HG02885 (cell line): ENCODE measurements at regions not wholly inside any gene's neighbourhood (a gene's known extent, or its start where the extent isn't known, plus 50 kb on each side); places are given as distances from the start of the nearest gene placed in this dataset.
"Not testable (repeated sequence)": the region's sequence is repeated elsewhere in the genome, so short reads cannot be mapped to it uniquely, and the experiment has no call there.

ENCODE experiments used
- ATAC-seq: cut with Tn5 transposase; IDR thresholded peaks from one replicate; pipeline ENCODE4 v1.9.1; 2021; ENCODE audit warnings: mild to moderate bottlenecking; ENCODE audit not compliant: unreplicated experiment, poor library complexity

- not testable (repeated sequence) for ATAC-seq
Measured at GRCh38 chr4:170166193-170166592, 76.4 kb upstream of the AADAT start.

- no peak for ATAC-seq
Measured at GRCh38 chr4:170162416-170162815, 72.7 kb upstream of the AADAT start.

GRCh38 chr4:170157670-170158069, 67.9 kb upstream of the AADAT start:
- no peak for ATAC-seq

GRCh38 chr4:170145120-170145519, 55.4 kb upstream of the AADAT start:
- no peak for ATAC-seq

GRCh38 chr4:170139764-170140163, 50.0 kb upstream of the AADAT start:
- no peak for ATAC-seq
